ENCODE measurements at regions not wholly inside any gene's neighbourhood (a gene's known extent, or its start where the extent isn't known, plus 50 kb on each side); places are given as distances from the start of the nearest gene placed in this dataset. TPM values are rescaled to one million over a fixed set of nuclear protein-coding genes. Genes with fewer than 3 reads are reported as not detected.

Small RNA genes in the stretch of these regions (small RNA-seq; reads per million reads assigned to genes)
- gene RF00425 (ENCODE audit: low replicate concordance) (not detected), gene RN7SKP52 (ENCODE audit: low replicate concordance) (not detected), gene RNA5SP148 (ENCODE audit: low replicate concordance) (not detected), gene RNU6-1120P (ENCODE audit: low replicate concordance) (not detected)
